ENCODE measurements at regions not wholly inside any gene's neighbourhood (a gene's known extent, or its start where the extent isn't known, plus 50 kb on each side); places are given as distances from the start of the nearest gene placed in this dataset.

GRCh38 chr2:147589127-147589526 is 255.7 kb upstream of the ACVR2A start:
- ChIA-PET CTCF (interaction anchor here (0.8 kb wide), 1 partner anchor 31 kb away, joined by 3 read pairs; no protein-coding TSS in a partner anchor), POLR2A (interaction anchor here (0.6 kb wide), 1 partner anchor 54 kb away, joined by 4 read pairs; no protein-coding TSS in a partner anchor)
- no TSS peak for BruUV-seq (replicated peaks)
- Mint-ChIP-seq H3K36me3 (ENCODE audit: insufficient read depth, unreplicated experiment) (no peaks in the 10 kb centered on the region), H3K4me3 (ENCODE audit: unreplicated experiment) (no peak overlapping the region), H3K27me3 (ENCODE audit: insufficient read depth, unreplicated experiment) (no peaks in the 10 kb centered on the region), H3K27ac (ENCODE audit: low read depth, unreplicated experiment) (no peak overlapping the region), H3K4me1 (ENCODE audit: insufficient read depth, unreplicated experiment) (no peaks in the 10 kb centered on the region), H3K9me3 (ENCODE audit: unreplicated experiment) (peaks cover 10% of the 10 kb centered on the region)
- no peak for DNase-seq (ENCODE audit: unreplicated experiment)
- intact Hi-C loops (cut with micrococcal nuclease) = no loop called here
- no peak for TF ChIP-seq CTCF (IDR thresholded peaks at IDR 0.05; ENCODE audit: unreplicated experiment)

- Mint-ChIP-seq H3K36me3 (ENCODE audit: insufficient read depth, unreplicated experiment) (no peaks in the 10 kb centered on the region), H3K27me3 (ENCODE audit: insufficient read depth, unreplicated experiment) (no peaks in the 10 kb centered on the region), H3K4me3 (ENCODE audit: unreplicated experiment) (no peak overlapping the region), H3K9me3 (ENCODE audit: unreplicated experiment) (peaks cover 10% of the 10 kb centered on the region), H3K27ac (ENCODE audit: low read depth, unreplicated experiment) (no peak overlapping the region), H3K4me1 (ENCODE audit: insufficient read depth, unreplicated experiment) (no peaks in the 10 kb centered on the region)
- no TSS peak for BruUV-seq (replicated peaks)
- ChIA-PET CTCF (no interaction called here), POLR2A (no interaction called here)
- TF ChIP-seq CTCF (IDR thresholded peaks at IDR 0.05; ENCODE audit: unreplicated experiment) = no peak
- intact Hi-C loops (cut with micrococcal nuclease) = no loop called here
- peak; percentile 21 for DNase-seq (ENCODE audit: unreplicated experiment)
Measured at GRCh38 chr2:147588191-147588590, 256.6 kb upstream of the ACVR2A start.

GRCh38 chr2:147578529-147578928 is 266.3 kb upstream of the ACVR2A start:
- ChIA-PET POLR2A (no interaction called here), CTCF (no interaction called here)
- Mint-ChIP-seq H3K36me3 (ENCODE audit: insufficient read depth, unreplicated experiment) (no peaks in the 10 kb centered on the region), H3K9me3 (ENCODE audit: unreplicated experiment) (no peaks in the 10 kb centered on the region), H3K27ac (ENCODE audit: low read depth, unreplicated experiment) (no peak overlapping the region), H3K4me1 (ENCODE audit: insufficient read depth, unreplicated experiment) (no peaks in the 10 kb centered on the region), H3K4me3 (ENCODE audit: unreplicated experiment) (no peak overlapping the region), H3K27me3 (ENCODE audit: insufficient read depth, unreplicated experiment) (no peaks in the 10 kb centered on the region)
- intact Hi-C loops (cut with micrococcal nuclease) = no loop called here
- no peak for TF ChIP-seq CTCF (IDR thresholded peaks at IDR 0.05; ENCODE audit: unreplicated experiment)
- BruUV-seq (replicated peaks) = no TSS peak
- no peak for DNase-seq (ENCODE audit: unreplicated experiment)

GRCh38 chr2:147577998-147578380 is 266.8 kb upstream of the ACVR2A start:
- intact Hi-C loops (cut with micrococcal nuclease) = no loop called here
- Mint-ChIP-seq H3K4me1 (ENCODE audit: insufficient read depth, unreplicated experiment) (no peaks in the 10 kb centered on the region), H3K27ac (ENCODE audit: low read depth, unreplicated experiment) (no peak overlapping the region), H3K4me3 (ENCODE audit: unreplicated experiment) (no peak overlapping the region), H3K9me3 (ENCODE audit: unreplicated experiment) (no peaks in the 10 kb centered on the region), H3K27me3 (ENCODE audit: insufficient read depth, unreplicated experiment) (no peaks in the 10 kb centered on the region), H3K36me3 (ENCODE audit: insufficient read depth, unreplicated experiment) (no peaks in the 10 kb centered on the region)
- ChIA-PET CTCF (no interaction called here), POLR2A (no interaction called here)
- TF ChIP-seq CTCF (IDR thresholded peaks at IDR 0.05; ENCODE audit: unreplicated experiment) = no peak
- no TSS peak for BruUV-seq (replicated peaks)
- no peak for DNase-seq (ENCODE audit: unreplicated experiment)

Data from MCF 10A (cell line).